Stimulated activated CD8-positive, alpha-beta memory T cell treated with anti-CD3 and anti-CD28 coated beads, Interleukin-15, amount 100 ng/mL, for 24 hours (primary cell): ENCODE measurements at regions not wholly inside any gene's neighbourhood (a gene's known extent, or its start where the extent isn't known, plus 50 kb on each side); places are given as distances from the start of the nearest gene placed in this dataset.
"Not testable (repeated sequence)": the region's sequence is repeated elsewhere in the genome, so short reads cannot be mapped to it uniquely, and the experiment has no call there.

ENCODE experiments used
- DNase-seq: peaks from one replicate; pipeline ENCODE4 v3.0.0-alpha.2; 2020; ENCODE audit warnings: low read depth

DNA sequence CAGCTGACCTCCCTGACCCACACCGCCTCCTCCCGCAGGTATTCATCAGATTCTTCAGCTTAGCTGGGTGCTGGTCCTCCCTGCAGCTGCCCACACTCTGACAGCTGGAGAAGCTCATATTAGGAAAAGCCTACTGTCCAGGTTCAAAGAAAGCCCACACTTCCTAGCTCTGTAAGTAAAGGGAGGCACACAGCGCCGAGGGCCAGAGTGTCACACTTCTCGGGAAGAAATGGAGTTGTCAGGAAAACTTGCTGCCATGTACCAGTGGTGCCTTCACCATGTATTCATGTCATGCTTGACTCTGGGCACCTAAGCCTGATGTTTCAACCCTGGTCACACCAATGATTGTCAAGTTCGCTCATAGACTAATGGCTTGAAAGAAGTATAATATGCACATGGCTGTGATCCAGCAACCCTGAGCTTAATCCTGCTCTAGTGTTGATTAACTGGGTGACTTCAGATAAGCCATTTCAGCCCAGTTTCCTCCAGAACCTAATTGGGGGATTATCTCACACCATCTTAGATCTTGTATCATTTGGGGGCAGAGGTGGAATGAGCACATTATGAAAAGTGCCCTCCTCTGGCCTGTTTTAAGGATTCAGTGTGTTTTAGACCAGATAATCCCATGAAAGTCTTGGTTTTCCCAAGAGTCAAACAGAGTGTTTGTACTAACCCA lies 180.3 kb upstream of the PARD3B start:
- no peak for DNase-seq

DNA sequence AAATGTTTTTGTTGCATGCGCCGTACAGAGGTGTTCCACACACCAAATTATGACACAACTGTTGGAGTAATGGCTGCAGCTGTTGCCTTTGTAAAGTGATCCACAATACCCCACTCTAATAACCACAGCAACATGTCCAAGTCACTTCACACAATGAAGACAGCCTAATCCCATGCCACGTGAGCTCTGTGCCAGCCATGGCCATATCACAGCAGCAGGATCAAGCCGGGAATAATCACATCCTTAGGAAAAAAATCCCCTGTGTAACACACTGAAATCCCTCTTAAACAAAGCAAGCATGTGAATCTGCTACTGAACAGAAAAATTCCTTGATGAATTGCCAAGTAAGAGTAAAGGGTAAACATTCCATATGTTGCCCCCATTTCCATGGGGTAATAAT lies 179.5 kb upstream of the PARD3B start:
- DNase-seq: no peak

DNA sequence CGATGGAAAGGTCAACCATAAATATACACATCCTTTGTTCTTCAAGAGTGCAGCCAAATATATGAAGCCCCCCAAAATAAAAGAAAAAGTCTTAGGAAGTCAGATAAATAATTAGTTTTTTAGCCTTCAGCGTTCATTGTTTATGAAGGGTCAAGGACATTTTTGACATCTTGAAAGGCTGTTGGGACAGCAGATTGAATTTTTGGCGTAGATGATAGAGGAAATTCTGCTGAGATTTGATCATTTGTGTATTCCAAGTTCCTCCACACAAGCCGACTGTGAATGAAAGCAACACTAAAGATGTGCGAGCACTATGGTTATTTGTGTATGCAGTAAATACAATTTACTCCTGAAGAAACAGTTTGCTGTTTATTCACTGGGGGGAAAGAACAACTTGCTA lies 177.8 kb upstream of the PARD3B start:
- DNase-seq: no peak

DNA sequence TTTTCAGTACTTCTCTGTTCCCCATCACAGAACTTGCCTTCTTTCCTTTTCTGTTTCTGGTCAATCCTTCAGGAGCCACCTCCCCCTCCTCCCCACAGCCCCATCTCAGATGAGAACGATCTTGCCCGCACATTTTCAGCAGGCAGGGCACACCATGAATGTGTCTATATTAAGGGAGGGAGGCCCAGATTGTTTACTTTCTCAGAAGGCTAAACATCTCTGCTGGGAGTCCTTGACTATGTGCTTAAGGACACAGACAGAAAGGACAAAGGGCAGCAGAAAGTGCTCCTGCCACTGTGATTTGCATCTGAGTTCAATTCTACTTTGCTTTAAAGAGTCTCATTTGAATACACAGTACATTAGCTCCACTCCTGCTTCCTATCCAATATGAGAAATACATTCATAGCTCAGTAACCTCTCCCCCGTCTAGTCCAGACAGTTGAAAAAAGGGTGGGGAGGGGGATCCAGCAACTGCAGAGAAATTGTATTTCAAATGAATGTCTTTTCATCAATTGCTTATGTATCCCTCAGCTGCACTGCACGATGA lies 175.0 kb upstream of the PARD3B start:
- DNase-seq: no peak

DNA sequence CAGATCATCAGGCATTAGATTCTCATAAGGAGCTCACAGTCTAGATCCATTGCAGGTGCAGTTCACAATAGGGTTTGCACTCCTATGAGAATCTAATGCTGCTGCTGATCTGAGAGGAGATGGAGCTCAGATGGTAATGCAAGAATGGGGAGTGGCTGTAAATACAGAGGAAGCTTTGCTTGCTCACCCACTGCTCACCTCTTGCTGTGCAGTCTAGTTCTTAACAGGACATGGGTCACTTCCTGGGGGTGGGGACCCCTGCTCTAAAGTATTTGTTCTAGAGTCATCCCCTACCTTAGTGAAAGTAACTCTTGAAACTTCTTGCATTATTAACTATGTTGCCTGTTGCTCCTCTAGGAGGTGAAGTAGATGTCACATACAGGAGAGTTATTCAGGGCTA lies 171.3 kb upstream of the PARD3B start:
- no peak for DNase-seq

DNA sequence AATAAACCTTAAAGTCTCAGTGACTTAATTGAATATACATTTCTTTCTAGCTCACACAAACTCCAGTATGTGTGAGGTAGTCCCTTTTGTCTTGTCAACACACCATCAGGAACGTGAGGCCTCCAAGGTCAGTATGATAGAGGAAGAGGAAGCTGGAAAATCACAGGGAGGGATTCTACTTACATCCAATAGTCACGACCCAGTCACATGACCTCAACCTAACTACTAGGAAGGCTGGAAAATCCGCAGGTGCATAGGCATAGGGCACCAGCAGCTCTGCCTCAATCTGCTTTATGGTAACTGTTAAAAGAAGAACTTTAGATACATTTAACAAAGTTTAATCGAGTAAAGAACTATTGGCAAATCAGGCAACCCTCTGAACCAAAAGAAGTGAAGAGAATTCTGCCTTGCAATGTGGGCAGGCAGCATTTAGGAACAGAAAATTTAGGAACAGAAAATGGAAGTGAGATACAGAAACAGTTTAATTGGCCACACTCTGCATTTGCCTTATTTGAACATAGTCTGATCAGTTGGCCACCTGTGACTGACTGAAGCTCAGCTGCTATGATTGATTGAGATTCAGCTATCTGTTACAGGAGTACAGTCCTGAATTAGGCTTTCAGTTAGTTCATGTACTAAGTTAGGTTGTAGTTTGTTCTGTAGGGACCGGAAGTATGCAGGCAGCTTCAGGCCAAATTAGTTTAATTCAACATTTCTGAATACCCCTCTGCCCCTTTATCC lies 165.0 kb upstream of the PARD3B start:
- no peak for DNase-seq

DNA sequence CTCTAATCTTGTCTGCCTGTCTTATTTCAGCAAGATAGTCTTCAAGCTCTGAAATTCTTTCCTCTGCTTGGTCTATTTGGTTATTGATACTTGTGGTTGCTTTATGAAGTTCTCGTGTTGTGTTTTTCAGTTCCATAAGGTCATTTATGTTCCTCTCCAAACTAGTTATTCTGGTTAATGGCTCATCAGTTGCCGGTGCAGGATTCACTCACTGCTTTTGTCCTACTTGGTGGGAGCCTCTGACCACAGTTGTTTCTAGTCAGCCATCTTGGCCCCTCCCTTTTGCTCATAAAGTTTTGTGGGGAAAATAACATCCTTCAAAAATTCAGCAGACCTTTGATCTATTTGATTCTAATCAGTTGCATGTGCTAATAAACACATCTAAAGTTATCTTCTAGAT lies 158.6 kb upstream of the PARD3B start:
- no peak for DNase-seq

DNA sequence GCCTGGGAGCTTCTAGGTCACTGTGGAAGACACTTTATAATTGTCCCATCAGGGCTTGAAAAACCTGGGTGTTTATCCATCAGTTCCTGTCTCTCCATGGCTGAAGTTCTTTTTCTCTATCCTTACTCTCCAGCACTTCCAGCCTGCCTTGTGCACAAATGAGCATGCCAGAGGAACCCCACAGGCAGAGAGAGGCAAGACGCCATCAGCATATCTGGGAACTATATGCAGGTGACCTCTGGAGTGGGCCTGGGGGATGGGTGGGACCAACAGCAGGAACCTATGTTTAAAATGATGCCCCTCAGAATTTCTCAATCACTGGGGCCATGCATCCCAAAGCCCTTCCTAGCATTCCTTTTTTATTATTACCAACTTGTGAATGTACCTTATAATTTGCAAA lies 156.2 kb upstream of the PARD3B start:
- DNase-seq: no peak

DNA sequence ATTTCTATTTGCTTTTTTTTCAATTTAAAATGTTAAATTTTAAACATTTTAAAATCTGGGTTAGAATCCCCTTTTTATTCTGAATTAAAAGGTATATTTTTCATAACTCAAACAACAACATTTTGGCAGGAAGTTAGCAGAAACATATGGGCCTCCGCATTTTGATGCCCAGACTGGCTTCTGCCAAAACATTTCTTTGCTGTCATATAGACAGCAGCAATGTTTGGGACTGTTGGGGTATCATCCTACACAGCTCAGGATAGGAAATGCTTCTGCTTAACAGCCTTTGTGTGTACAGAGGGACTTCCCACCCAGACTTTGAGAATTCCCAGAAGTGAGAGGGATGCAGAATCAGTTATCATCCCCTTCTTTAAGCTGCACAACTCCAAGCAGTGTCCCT lies 155.4 kb upstream of the PARD3B start:
- no peak for DNase-seq

DNA sequence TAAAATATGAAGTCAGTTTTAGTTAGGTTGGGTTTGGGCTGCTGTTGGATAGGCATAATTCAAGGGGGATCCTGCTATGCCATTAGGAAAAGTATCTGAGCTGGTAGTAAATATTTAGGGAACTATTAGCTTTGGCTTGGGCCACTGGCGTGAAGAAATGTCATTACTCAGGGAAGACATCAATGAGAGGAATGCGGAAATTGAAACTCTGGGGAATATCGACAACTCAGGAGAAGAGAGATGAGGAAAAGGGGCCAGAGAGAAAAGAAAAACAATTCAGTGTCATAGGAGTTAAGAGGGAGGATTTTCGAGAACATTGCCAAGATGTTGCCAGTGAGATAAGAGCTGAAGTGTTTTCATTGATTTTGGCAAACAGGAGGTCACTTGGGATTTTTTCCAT lies 149.7 kb upstream of the PARD3B start:
- no peak for DNase-seq

DNA sequence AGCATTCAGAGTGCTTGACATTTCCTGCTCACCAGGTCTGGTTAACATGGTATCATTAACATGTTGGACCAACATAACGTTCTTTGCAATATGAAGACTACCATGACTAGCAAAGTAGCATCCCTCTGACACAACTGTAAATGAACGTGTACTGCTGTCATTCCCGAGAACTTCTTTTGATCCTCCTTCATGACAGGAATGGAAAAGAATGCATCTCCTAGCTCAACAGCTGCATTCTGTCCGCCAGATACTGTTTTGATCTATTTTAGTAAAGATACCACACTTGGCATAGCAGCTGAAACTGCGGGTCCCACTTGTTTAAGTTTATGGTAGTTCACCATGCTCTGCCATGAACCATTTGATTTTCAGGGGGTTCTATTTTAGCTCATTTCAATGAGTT lies 144.2 kb upstream of the PARD3B start:
- no peak for DNase-seq

DNA sequence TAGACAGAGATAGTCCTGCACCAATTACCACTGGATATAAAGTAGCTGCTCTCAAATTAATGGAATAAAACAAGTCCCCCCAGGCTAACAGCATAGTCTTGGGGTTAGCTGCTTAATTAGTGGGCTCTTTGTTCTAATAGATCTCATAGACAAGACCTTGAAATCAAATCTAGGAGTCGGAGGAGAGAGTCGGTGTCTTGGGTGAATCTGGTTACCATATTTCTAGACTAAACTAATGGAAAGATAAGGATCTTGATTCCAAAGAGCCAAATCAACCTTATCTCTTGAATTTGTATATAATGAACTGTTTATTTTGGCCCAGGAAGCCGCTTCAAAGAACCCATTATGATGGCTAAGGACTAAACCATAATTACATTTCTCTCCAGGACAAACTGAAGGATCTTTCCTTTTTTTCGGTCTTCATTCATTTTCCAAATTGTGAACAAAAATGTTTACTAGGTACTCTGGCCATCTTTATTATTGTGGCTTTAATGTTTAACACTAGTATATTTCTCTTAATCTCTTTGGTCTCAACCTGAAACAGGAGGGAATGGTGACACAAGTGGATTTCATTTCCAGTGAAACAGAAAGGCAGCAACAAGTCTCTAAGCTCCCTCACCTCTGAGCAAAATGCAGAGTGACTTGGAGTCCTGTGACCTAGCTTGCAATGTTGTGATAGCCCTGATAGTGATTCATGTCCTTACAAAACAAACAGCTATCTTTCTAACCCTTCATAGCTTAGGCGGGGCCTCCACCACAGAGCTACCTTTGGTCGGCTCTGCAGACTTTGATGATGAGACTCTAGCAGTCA lies 137.9 kb upstream of the PARD3B start:
- DNase-seq: no peak

DNA sequence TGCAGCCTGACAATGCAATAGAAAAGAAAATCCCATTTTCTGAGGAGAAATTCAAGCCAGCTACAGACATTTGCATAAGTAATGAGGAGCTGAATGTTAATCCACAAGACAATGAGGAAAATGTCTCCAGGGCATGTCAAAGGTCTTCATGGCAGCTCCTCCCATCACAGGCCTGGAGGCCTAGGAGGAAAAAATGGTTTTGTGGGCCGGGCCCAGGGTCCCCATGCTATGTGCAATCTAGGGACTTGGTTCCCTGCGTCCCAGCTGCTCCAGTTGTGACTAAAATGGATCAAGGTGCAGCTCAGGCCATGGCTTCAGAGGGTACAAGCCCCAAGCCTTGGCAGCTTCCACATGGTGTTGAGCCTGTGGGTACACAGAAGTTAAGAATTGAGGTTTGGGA lies 132.5 kb upstream of the PARD3B start:
- DNase-seq: not testable (repeated sequence)

DNA sequence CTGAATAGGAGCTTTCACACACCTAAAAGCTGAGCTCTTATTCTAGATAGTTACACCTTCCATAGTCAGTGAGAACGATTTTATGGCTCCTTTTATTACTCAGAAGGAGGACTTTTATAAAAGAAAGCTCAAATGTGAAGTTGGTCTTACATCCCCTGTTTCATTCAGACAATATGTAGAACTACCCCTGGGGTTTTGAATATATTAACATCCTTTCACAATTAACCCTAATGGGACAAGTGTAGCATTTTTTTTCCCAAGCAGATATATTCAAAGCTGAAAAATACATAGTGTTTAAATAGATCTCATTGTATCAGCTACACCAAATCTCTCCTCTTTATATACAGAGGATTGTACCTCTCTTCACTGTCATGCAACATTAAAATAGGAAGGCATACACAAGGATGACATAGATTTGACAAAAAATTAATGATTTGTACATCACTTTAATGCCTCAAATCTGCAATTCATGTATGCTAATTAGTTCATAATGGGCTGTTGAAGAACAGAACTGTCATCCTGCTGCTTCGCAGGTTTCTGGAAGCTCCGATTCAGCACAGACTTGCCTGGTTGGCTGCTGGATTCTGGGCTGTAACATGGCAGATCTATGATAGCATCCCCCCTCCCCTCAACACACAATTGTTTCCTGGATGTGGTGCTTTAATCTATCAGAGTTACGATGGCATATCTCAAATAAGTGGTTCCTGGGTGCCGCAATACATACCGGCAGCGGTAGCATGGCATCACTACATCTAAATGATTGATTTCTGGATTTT lies 129.7 kb upstream of the PARD3B start:
- DNase-seq: no peak

DNA sequence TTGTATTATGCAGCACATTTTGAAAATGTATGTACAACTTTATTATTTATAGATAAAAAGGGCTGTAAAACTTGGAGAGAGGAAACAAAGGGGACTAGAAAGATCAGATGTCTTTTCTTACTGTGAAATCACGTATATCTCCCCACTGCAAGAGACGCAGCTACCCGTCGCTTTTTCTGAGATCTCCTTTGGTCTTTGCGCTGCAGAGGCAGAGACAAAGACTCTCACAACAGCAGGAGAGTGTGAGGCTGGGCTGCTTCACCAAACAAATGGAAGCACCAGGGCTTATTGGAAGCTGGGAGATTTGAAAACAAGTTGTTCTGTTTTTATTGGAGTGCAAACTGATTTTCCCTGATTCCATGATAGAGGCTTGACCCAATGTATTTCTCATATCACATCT lies 129.0 kb upstream of the PARD3B start:
- no peak for DNase-seq

DNA sequence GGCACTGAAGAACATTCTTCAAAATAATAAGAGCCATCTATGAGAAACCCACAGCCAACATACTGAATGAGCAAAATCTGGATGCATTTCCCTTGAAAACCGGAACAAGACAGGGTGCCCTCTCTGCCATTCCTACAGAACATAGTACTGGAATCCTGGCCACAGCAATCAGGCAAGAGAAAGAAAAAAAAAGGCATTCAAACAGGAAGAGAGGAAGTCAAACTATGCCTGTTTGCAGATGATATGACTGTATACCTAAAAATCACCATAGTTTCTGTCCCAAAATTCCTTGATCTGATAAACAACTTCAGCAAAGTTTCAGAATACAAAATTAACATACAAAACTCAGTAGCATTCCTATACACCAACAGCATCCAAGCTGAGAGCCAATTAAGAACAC lies 119.5 kb upstream of the PARD3B start:
- no peak for DNase-seq

DNA sequence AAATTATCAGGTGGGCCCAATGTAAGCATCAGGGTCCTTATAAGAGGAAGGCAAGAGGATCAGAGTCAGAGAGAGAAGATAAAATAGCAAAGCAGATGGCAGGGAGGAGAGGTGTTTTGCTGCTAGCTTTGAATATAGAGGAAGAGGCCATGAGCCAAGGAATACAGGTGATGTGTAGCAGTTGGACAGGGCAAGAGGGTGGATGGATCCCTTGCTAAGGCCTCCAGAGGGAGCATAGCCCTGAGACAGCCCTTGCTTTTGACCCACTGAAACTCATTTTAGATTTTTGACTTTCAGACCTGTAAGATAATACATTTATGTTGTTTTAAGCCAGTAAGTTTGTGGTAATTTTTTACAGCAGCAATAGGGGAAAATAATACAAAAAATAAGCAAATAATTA lies 116.6 kb upstream of the PARD3B start:
- no peak for DNase-seq

DNA sequence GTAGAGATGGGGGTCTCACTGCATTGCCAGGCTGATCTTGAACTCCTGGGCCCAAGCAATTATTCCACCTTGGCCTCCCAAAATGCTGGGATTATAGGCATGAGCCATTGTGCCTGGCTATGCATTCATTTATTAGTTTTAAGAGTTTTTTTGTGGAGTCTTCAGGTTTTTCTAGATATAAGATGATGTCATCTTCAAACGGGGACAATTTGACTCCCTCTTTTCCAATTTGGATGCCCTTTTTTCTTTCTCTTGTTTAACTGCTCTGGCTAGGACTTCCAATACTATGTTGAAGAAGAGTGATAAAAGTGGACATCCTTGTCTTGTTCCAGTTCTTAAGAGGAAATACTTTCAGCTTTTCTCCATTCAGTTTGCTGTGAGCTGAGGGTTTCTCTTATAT lies 113.7 kb upstream of the PARD3B start:
- no peak for DNase-seq

DNA sequence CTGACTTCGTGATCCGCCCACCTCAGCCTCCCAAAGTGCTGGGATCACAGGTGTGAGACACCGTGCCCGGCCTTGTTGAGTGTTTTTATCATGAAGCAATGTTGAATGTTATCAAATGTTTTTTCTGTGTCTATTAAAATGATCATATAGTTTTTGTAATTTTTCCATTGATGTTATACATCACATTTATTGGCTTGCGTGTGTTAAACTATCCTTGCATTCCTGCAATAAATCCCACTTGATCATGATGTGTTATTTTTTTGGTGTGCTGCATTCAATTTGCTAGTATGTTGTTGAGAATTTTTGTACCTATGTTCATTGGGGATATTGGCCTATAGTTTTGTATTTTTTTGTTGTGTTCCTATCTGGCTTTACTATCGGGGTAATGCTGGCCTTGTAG lies 113.1 kb upstream of the PARD3B start:
- no peak for DNase-seq

DNA sequence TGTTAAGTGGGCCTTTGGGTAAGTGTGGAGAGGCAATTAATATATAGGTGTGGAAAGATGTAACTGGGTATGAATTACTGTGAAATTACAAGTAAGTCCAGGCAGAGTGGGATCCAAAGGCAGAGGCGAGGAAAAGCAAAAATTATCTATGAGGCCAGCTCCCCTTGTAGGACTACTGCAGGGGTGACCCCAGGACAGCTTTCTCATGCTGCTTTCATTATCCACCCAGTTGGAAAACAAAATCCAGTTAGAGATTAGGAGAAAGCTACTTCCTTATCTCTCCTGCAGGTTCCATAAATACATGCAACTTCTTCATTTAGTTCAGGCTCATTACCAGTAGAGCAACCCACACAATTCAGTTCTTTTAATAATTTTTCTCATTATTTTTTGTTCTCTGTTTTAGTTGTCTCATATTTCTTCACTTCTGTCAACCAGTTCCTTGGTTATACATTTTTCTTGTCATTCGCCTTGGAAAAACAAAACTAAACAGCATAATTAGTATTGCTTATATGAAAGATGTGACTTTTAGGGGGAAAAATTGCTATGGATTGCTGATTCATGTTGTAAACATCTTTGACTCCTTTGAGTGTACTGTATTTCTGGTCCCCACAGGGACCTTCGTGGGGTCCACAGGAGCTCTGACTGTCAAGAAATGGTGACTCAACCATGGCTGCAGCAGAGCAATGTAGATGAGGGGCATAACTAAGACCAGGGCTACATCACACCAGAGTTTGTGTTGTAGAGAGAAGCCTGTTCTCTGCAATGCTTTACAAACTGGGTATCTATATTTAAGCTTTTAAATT lies 110.4 kb upstream of the PARD3B start:
- no peak for DNase-seq

DNA sequence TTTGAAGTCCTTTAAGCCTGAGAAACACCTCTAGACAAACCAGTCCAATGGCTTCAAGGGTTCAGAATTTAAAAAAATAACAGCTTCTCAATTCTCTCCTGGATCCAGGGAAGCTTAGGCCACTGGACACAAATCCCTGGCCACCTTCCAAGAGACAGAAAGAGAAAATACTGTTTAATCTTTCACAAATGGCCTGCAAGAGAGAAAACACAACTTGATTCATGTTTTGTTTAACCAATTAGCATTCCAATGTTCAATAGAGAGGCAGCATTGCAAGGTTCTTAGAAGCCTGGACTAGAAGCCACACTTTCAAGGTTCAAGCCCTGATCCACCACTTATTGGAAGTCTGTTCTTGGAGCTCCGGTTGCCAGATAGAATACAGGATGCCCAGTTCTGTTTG lies 109.0 kb upstream of the PARD3B start:
- no peak for DNase-seq
